ENCODE measurements at regions not wholly inside any gene's neighbourhood (a gene's known extent, or its start where the extent isn't known, plus 50 kb on each side); places are given as distances from the start of the nearest gene placed in this dataset.

- TF ChIP-seq CTCF (conservative IDR thresholded peaks at IDR 0.05) (no peak), ZFX (IDR thresholded peaks at IDR 0.05) (no peak)
These were observed 210.3 kb downstream of the EPM2A start for GRCh38 chr6:145525038-145525437.

All from C4-2B (cell line).